Loucy (cell line): ENCODE measurements at regions not wholly inside any gene's neighbourhood (a gene's known extent, or its start where the extent isn't known, plus 50 kb on each side); places are given as distances from the start of the nearest gene placed in this dataset.

Experiments used
- CTCF ChIP-seq: fragments of 200-600 bp; sonication (generic); conservative IDR thresholded peaks from 2 replicates; pipeline ENCODE4 v1.5.1; 2014; ENCODE audit warnings: mild to moderate bottlenecking, antibody characterized with exemption, low read length
- EZH2phosphoT487 ChIP-seq: fragments of 200-600 bp; IDR thresholded peaks from 2 replicates; pipeline ENCODE4 v1.6.1; 2018; ENCODE audit warnings: antibody characterized with exemption, mild to moderate bottlenecking, moderate library complexity, borderline replicate concordance

GRCh38 chr10:4677296-4678021 is 148.5 kb upstream of the AKR1E2 start:
- TF ChIP-seq CTCF: no peak
- TF ChIP-seq EZH2phosphoT487: no peak
